ENCODE measurements at regions not wholly inside any gene's neighbourhood (a gene's known extent, or its start where the extent isn't known, plus 50 kb on each side); places are given as distances from the start of the nearest gene placed in this dataset.

DNA sequence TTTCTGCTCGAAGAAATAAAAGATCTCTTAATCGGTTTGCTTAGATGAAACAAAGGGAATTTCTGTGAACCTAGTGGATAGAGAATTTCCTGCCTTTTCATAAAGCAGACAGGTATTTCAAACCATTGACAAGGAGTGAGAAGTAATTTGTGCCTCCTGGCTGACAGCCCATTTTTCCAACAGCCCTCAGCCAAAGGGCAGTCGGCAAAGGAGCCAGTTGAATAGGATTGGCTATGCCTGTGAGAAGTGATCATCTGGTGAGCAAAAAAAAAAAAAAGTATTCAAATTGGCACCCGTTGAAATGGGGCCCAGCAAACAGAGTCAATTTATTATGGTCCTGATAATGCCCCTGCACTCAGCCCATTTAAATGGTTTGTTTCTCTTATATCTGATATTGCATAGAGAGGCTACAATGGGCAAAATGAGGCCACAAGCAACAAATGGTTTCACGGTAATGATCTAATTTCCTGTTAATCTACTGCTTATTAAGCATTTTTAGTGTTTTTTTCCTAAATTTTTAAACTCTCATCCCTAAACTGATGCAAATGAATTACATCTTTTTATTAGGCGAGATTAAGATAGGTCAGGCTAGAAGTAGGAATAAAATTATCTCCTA lies 477.5 kb downstream of the NUF2 start:
- TF ChIP-seq ARNT (IDR thresholded peaks at IDR 0.05) (no peak), L3MBTL2 (conservative IDR thresholded peaks at IDR 0.05) (no peak), FOXM1 (IDR thresholded peaks at IDR 0.05; ENCODE audit: borderline replicate concordance) (no peak), SUZ12 (IDR thresholded peaks at IDR 0.05) (no peak), SP1 (IDR thresholded peaks at IDR 0.05) (no peak), HDGF (IDR thresholded peaks at IDR 0.05; ENCODE audit: borderline replicate concordance) (no peak)
